SKM-1 (cell line): ENCODE measurements at regions not wholly inside any gene's neighbourhood (a gene's known extent, or its start where the extent isn't known, plus 50 kb on each side); places are given as distances from the start of the nearest gene placed in this dataset.
"Not testable (repeated sequence)": the region's sequence is repeated elsewhere in the genome, so short reads cannot be mapped to it uniquely, and the experiment has no call there.

ENCODE experiments used
- DNase-seq: peaks from one replicate; lab custom pipeline; 2025; ENCODE audit not compliant: unreplicated experiment; lab: John Stamatoyannopoulos, UW

DNA sequence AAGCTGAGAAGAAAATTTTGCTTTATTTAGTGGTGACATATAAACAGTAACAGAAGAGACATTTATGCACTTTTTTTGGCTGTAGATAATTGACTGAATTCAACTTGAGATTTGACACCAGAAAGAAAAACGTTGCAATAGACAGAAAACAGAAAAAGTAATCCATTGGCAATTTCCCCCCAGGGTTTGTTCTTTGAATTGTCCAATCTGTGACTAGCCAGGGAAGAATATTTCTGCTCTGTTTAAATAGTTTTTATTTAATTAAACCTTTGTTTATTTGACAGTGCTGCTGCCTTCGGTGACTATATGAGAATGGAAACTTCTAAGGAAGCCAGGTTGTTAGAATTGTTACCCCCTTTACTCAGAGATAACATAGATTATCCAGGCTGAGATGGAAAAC lies 210.6 kb downstream of the DEPDC1B start:
- DNase-seq, result no peak

DNA sequence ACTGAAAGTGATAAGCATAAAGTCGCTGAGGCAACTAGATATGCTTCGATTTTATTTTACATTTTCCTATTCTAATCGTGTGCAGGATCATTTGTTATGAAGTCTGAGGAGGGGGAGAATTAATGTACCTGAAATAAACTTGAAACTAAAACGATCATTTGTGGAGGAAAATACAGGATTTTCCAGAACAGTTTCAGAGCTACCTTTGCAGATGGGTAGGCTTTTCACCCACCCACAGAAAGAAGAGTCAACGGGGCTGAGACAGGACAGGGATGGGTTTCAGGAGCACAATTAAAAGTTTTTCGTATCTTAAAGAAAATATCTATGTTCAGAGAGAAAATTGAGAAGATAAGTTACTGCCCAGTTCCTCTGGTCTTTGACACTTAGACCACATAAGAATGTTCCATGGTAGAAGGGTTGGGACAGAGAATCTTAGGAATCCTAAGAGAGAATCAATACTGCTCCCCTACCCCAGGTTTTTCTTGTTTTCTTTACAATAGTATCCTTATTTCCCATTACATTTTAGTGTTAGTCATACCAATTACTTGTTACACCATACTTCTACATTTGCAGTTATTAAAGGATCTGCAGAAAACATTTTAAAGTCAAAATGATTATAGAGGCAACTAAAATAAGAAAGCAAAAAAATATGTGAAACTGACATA lies 211.4 kb downstream of the DEPDC1B start:
- DNase-seq, result no peak

DNA sequence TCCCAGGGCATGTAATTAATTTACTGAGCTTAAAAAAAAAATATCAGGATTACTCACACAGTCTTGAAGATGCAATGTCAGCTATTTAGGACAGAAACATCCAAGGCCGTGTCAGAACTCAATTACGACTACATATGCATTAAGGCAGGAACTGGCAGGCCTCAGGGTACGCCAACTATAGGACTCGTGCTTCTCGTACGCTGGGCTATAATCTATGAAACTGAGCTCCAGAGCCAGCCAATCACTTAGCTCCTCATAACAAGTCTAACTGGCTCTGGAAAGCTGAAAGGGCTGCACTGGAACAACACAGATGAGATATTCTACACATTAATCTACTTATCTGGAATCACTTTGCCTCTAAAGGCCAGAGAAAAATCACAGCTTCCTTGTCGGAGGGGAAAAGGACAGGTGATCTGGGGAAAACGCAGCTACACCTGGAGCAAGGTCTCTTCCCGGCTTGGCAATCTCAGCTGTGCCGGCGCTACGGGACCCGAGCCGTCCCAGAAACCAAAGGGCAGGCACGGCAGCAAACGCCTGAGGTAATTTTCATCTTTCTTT lies 212.0 kb downstream of the DEPDC1B start:
- DNase-seq, result no peak

DNA sequence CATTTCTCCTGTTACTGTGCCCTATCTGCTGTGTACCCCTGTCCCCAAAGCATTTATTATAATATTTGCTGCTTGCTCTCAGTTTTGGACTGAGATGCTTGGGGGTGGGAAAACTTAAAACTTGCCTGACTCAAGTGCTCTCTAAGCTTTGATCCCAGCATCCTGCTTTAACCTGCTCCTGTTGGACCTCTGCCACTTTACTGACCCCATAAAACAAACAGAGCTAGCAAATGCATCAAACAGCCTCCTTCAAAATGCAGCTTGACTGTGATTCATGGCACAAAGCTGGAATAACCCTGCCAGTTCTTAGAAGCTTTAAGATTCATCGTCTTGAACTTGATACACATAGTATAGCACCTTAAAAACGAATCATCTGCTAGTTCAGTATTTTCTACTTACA lies 212.5 kb downstream of the DEPDC1B start:
- DNase-seq, result no peak

DNA sequence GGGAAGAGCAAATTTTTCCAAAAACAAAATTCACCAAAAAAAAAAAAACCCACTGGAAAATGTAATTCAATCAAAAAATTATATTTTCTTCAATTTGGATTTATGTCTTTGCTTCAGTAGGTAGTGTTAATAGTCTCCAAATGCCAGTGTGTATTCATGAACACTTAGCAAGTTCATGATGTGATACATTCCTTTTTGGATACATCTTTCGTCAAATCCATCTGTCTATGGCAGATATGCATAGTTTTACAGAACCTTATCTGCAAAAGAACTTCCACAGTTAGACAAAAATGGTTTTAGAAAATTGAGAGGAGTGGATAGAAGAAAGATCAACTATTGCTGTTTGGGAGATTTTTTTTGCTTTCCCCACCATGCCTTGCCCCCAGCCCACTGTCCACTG lies 214.6 kb downstream of the DEPDC1B start:
- no peak for DNase-seq

DNA sequence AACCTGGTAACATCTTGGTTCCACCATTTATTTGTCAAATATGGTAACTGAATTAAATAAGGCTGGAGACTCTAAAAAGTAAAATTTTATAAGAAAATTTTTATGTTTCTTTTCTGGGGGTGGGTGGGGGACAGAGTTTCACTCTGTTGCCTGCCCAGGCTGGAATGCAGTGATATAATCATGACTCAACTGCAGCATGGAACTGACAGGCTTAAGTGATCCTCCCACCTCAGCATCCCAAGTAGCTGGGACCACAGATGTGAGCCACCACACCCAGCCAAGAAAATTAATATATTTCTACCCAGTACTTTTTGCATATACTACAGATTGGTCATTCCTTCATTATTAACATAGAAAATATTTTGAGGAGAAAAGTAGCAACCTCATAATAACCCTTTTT lies 216.9 kb downstream of the DEPDC1B start:
- no peak for DNase-seq

DNA sequence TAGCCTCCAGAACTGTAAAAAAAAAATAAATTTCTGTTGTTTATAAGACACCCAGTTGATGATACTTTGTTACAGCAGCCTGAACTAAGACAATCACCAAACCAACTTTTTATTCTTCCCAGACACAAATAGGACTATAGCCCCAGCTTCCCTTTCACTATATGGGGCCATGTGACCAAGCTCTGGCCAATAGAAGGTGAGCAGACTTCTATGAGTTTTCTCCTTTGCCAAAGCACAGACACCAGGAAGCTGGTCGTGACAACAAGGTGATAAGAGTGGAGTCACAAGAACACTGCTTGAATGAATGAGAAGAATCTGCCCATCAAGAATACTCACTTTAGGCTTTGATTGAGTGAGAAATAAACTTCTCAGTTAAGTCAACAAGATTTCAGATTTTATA lies 217.7 kb downstream of the DEPDC1B start:
- DNase-seq, result no peak

DNA sequence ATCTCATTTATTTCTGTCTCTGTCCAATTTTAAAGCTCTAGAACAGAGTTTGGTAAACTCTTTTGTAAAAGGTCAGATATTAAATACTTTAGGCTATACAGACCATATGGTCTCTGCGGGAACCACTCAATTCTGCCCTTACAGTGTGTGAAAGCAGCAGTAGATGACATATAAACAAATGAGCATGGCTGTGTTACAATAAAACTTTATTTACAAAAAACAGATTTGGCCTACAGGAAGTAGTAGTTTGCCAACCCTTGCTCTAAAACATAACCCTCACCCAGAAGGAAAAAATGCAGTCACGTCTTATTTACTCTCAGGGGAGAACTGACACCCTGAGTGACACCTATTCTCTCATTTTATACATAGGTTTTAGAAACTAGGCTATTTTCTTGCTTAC lies 220.4 kb downstream of the DEPDC1B start:
- DNase-seq, result no peak

DNA sequence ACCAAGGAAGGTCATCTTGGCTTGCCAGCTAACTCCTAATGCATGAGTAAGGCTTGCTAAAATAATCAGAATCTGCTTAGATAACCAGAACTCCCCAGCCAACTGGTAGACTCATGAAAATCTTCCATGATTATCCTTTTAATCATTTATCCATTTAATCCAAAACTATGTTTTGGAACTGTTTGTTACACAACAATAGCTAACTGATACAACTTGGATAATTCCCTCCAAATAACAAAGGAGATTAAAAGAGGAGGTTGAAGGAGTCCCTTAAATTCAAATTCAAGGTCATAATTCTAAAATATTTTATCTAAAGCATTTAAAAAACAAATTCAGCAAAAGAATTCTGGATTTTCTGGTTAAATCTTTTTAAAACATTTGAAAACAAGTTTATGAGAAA lies 222.1 kb downstream of the DEPDC1B start:
- DNase-seq, result no peak

DNA sequence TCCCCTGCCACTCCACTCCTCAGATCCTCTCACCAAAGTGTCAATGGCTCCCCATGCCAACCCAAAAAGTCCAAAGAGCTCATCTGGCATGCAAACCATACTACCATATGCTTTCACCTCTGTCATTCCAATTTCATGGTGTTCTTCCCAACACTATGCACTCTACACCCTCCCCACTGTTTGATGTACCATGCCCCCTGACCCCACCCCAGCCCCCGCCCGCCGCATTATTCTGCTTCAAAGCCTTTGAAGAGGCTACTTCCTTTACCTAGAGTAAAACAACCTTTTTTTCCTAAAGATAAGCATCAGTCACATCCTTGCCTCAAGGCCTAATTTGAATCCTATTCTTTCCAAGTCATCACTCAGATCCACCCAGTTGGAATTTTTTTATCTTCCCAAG lies 226.3 kb downstream of the DEPDC1B start:
- no peak for DNase-seq

DNA sequence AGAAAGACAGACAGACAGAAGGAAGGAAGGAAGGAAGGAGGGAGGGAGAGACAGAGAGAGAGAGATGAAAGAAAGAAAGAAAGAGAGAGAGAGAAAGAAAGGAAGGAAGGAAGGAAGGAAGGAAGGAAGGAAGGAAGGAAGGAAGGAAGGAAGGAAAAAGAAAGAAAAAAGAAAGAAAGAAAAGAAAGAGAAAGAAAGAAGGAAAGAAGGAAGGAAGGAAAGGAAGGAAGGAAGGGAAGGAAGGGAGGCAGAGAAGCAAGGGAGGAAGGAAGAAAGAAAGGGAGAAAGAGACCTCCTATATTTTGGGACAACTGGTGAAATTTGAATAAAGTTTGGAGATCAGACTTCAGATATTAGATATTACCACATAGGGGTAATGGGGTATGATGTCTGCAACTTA lies 226.9 kb downstream of the DEPDC1B start:
- DNase-seq, result not testable (repeated sequence)

DNA sequence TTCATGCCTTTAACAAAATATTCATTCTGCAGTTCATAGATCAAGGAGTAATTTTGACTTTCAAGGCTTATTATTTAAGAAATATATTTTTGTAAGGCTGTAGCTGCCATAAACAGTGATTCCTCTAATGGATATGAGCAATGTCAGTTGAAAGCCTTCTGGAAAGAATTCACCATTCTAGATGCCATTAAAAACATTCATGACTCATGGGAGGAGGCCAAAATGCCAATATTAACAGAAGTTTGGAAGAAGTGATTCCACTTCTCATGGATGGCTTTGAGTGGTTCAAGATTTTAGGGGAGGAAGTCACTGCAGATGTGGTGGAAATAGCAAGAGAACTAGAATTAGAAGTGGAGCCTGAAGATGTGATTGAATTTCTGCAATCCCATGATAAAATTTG lies 229.1 kb downstream of the DEPDC1B start:
- DNase-seq, result no peak

DNA sequence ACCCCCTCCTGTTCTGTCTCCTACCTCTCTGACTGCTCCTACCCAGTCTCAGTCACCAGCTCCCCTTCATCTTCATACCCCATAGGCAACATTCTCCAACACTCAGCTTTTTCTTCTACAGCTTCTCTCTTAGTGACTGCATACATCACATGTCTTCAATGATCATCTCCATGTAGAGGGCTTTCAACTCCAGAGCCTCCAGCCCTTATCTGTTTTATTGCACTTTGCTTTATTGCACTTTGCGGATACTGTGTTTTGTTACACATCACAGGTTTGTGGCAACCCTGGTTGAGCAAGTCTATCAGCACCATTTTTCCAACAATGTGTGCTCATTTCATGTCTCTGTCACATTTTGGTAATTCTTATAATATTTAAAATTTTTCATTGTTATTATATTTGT lies 230.7 kb downstream of the DEPDC1B start:
- DNase-seq, result no peak

DNA sequence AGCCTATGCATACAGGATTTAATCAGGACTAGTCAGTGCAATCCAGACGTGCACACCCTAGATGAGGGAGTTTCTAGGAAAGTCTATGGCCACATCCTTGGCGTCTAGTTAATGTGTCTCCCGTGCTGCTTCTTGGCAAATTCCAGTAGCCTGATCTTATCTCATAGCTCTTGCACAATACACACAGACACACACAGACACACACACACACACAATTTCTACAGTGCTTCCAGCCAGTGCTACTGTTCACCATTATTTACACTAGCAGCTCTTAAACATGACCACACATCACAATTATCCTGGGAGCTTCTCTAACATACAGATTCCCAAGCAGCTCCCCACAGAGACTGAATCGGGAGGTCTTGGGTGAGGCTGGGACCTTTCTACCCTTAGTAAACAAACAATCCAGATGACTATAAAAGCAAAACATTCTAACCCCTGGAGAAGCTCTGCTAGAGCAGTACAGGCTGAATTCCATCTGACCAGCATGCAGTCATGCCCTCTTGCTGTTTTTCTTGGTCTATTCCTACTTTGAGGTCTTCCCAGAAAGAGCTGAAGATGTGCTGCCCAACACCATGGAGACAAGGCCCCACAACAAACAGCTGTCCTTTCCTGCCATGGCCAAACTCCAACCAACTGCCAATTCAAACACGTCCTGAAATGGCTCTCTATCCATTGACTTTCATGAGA lies 236.6 kb downstream of the DEPDC1B start:
- DNase-seq, result no peak

DNA sequence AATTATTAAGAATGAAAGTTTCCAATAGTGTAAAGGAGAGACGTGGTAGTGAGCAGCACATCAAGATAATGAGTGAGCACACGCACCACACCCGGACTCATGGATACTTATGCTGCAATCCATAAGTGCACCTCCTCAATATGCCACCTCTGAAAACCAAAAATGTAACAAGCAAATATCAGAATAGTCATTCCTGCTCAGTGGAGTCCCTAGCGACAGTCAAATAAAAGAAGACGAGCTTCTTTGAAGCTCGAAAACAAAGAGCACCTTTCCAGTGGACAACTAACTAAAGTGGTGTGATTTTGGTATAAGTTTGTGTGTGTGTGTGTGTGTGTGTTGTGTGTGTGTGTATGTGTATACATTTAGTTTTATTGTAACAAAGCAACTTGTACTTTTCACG lies 241.3 kb downstream of the DEPDC1B start:
- no peak for DNase-seq

DNA sequence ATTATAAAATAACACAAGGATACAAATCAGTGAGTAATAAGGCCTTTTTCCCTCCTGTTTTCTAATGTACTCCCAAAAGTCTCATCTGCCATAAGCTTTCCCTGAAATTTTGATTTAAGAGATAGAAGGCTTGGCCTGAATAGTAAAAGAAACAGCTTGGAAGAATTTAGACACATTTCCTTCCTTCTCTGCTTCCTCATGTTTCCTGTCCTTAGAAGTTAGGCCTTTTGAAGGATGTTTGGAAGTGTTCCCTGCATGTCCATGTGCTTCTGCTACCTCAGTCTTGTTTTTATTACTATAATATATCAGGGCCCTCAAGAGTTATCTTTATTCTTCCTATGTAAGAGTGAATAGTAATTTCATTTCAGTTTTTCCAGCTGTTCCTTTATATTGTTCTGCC lies 242.7 kb downstream of the DEPDC1B start:
- no peak for DNase-seq

DNA sequence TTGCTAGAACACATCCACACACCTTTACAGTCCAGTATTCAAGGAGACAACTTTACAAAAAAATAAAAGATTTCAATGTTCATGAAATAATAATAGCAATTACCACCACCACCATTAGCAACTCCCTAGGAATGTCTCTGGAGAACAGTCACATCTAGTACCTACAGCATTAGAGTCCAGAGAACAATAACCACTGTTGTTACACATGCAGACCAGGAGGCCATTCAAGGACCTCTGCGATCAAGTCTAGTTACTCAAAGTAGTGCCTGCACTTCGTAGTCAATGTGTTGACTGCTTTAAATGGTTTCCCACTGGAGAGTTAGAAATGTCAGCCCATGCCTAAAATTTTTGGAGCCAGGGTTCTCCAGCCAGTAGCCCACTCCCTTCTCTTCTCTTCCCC lies 244.4 kb downstream of the DEPDC1B start:
- no peak for DNase-seq

DNA sequence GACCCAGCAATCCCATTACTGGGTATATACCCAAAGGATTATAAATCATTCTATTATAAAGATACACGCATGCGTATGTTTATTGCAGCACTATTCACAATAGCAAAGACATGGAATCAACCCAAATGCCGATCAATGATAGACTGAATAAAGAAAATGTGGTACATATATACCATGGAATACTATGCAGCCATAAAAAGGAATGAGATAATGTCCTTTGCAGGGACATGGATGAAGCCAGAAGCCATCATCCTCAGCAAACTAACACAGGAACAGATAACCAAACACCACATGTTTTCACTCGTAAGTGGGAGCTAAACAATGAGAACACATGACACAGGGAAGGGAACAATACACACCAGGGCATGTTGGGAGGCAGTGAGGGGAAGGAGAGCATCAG lies 245.7 kb downstream of the DEPDC1B start:
- DNase-seq, result not testable (repeated sequence)

DNA sequence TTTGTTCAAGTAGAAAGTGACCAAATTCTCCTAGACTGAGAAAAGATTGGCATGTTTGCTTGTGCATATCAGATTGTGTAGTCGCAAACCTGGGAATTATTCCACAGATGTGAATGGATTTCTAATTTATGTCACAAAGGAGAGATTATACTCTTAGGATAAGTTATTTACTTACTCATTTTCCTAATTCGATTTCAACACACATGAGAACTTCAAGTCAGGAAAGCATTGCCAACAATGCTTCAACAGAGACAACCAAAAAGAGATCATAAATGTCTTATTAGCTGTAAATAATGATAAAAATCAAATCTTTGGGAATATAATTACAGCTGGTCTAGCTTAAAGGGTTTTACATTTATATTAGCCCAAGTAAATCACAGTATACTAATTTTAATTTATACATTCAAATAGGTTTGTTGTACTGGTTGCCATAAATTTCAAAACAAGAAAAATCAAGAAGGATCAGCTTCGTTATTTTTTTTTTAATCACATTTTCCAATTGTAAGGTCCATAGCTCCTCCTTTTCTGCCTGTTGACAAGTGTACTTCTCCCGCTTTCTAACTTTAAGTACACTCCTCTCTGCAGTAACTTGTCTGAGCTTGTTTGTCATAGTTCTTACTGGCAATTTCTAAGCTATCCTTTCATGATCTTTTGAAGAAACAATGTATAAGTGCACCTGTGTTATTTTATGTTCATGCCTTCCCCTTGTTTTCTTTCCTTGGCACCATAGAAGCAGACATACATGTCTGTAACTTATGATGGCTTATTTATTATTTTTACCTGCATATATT lies 246.6 kb downstream of the DEPDC1B start:
- DNase-seq, result no peak

DNA sequence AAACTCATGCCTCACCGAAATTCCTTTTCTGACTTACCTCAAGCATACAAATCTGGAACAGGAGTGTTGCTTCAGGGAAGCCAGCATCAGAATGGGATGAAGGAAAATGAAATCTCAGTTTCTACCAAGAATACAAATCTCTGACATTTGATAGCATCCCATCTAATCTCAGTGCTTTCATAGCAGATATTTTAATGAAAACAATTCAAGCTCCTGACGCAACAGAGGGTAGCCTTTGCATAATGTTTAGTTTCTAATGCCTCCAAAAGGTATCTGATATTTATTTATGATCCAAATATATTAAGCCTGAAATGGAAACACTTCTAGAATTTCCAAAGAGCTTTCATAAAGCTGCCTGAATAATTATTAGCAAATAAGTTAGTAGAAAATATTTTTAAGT lies 251.4 kb downstream of the DEPDC1B start:
- no peak for DNase-seq

DNA sequence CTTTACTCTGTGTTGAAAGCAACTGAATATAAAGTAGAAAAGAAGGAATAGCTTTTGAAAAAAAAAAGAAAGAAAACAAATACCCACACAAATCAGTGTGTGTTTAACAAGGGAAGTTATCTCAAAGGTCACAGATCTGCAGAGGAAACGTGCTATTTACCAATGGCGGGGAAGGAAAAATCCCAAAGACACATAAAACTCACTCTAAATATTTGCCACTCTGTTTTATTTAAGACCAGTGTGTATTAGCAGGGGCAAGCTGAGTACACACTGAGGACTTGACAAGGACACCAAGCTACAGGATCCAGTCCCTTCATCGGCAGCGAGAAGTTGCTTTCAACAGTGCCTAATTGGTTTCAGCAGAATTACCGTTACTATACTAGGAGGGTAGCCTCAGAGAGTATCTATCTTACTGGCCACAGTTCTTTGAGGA lies 252.5 kb downstream of the DEPDC1B start:
- DNase-seq, result no peak

DNA sequence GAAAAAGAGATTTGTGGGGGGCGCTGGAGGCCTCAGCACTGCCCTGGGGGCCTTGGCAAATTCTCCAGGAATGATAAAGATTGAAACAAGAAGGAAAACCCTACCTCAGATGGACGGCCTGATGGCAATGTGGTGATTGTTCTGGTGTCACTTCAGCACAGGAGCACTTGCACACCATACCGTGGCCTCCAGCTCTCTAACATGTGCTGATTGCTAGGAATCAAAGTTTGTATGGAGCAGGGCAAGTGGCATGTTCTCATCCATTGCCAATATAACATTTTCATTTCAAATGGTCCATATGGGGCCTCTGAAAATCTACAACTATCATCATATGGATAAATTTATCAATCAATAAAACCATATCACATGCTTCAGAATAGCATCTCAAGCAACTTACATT lies 253.0 kb downstream of the DEPDC1B start:
- DNase-seq, result no peak
